Heart left ventricle (tissue), 13 donors: ENCODE measurements at regions not wholly inside any gene's neighbourhood (a gene's known extent, or its start where the extent isn't known, plus 50 kb on each side); places are given as distances from the start of the nearest gene placed in this dataset.

Source experiments
- CTCF ChIP-seq, 12 donors: fragments of 200-600 bp; sonication (generic) in 4 of 12; IDR thresholded peaks; one replicate each; pipeline versions ENCODE4 v1.5.0 to v1.8.0; 2018 to 2022; ENCODE audit warnings: antibody characterized with exemption in 12 of 12, mild to moderate bottlenecking in 5 of 12
- POLR2A ChIP-seq, 2 donors: fragments of 450-650 bp; IDR thresholded peaks; one replicate each; pipeline ENCODE4 v1.6.1; 2017; ENCODE audit warnings: antibody characterized with exemption in 2 of 2, mild to moderate bottlenecking in 2 of 2, moderate library complexity in 2 of 2
- donor health status: ischemic (EF 13 %, LVEDD 7.1; RV severe dilation, severe dysfunction).
- donor health status: DM: no; HTN: yes; CAD: no.
- donor health status: DM: no; HTN: no; CAD: no.
- donor health status: ischemic (EF 25% LVEDD 6.9; RV normal size, moderate dysfunction).
- donor health status: ischemic (EF 25% LVEDD 5.7; RV mildly dilated, moderate dysfunction).
- donor health status: ischemic (EF 35%, LVEDD 5.7; RV mildly dilated, moderate dysfunction).
- donor health status: nonischemic (EF 11% LVEDD 7.7; RV severe dilation, severe dysfunction).
- donor health status: DM: yes; HTN: yes; CAD: no.
- donor health status: PGD.
- donor health status: ischemic (EF 29% LVEDD 5.4; RV normal size, mild dysfunction).
- donor health status: nonischemic (EF 23%, LVEDD 6.1; RV moderate dilation, normal function).

DNA sequence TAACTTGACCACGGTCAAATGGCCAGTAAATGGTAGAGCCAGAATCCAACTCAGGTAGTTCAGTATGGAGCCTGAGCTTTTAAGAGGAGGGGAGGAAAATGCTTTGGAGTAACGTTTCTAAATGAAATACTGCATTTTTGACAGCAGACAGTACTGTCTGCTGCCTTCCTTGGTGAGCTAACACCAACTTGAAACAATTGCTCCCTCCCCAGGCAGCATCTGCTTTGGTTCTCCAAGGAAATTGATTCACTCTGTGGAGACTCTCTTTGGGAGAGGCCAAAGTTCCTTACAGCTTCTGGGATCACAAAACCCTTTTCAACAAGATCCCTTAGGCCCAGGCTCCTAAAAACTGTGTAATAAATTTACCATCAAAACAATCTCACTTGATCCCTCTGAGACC is 75.2 kb upstream of the SSBP2 start:
- TF ChIP-seq CTCF (IDR thresholded peaks at IDR 0.05): no peak
- no peak for TF ChIP-seq POLR2A (IDR thresholded peaks at IDR 0.05)
